ENCODE measurements at regions not wholly inside any gene's neighbourhood (a gene's known extent, or its start where the extent isn't known, plus 50 kb on each side); places are given as distances from the start of the nearest gene placed in this dataset.

- no peaks in the 10 kb centered on the region for H3K9me2 ChIP-seq (ENCODE audit: insufficient read depth, low read length)
- peaks cover 8% of the 10 kb centered on the region for H3K79me2 ChIP-seq (replicated peaks; ENCODE audit: insufficient read depth, low read length)
- H3K36me3 ChIP-seq (ENCODE audit: insufficient read depth, low read length), result no peaks in the 10 kb centered on the region
- no peak overlapping the region for H3K4me2 ChIP-seq (ENCODE audit: low read length)
- no peak overlapping the region for H3K4me3 ChIP-seq (ENCODE audit: low read length)
- H4K20me1 ChIP-seq (ENCODE audit: insufficient read depth), result no peaks in the 10 kb centered on the region
- H3K9me3 ChIP-seq (ENCODE audit: low read length), result no peaks in the 10 kb centered on the region
- H3F3A ChIP-seq (ENCODE audit: insufficient read depth, low read length, poor library complexity, severe bottlenecking), result no peaks in the 10 kb centered on the region
- H2AFZ ChIP-seq (ENCODE audit: low read depth, low read length), result no peak overlapping the region
- H3K27me3 ChIP-seq (ENCODE audit: insufficient read depth, low read depth, low read length), result no peaks in the 10 kb centered on the region
- TF ChIP-seq CTCF (IDR thresholded peaks at IDR 0.05; ENCODE audit: poor library complexity, severe bottlenecking), result no peak
- no peak for TF ChIP-seq REST (IDR thresholded peaks at IDR 0.05; ENCODE audit: borderline replicate concordance)
- TF ChIP-seq TAF1 (IDR thresholded peaks at IDR 0.05; ENCODE audit: low read depth), result no peak
- H3K27ac ChIP-seq (ENCODE audit: low read length), result no peak overlapping the region
- no peak overlapping the region for H3K9ac ChIP-seq (ENCODE audit: low read length)
Measured at GRCh38 chr3:148084931-148085330, 612.8 kb upstream of the AGTR1 start.

- no peaks in the 10 kb centered on the region for H3F3A ChIP-seq (ENCODE audit: insufficient read depth, low read length, poor library complexity, severe bottlenecking)
- TF ChIP-seq EP300 (conservative IDR thresholded peaks at IDR 0.05; ENCODE audit: poor library complexity, severe bottlenecking) (no peak), MXI1 (conservative IDR thresholded peaks at IDR 0.05; ENCODE audit: poor library complexity, severe bottlenecking) (no peak), POLR2AphosphoS5 (IDR thresholded peaks at IDR 0.05) (no peak), RAD21 (conservative IDR thresholded peaks at IDR 0.05) (no peak), EZH2 (IDR thresholded peaks at IDR 0.05; ENCODE audit: borderline replicate concordance, insufficient read depth, low read length, poor library complexity, severe bottlenecking) (no peak), CTCF (IDR thresholded peaks at IDR 0.05; ENCODE audit: poor library complexity, severe bottlenecking) (no peak), REST (IDR thresholded peaks at IDR 0.05; ENCODE audit: borderline replicate concordance) (no peak), TAF1 (IDR thresholded peaks at IDR 0.05; ENCODE audit: low read depth) (no peak), SMC3 (conservative IDR thresholded peaks at IDR 0.05; ENCODE audit: poor library complexity) (no peak)
- no peaks in the 10 kb centered on the region for H4K20me1 ChIP-seq (ENCODE audit: insufficient read depth)
- H3K9ac ChIP-seq (ENCODE audit: low read length), result no peak overlapping the region
- H3K79me2 ChIP-seq (replicated peaks; ENCODE audit: insufficient read depth, low read length), result no peaks in the 10 kb centered on the region
- no peak overlapping the region for H3K27ac ChIP-seq (ENCODE audit: low read length)
- H3K9me2 ChIP-seq (ENCODE audit: insufficient read depth, low read length), result no peaks in the 10 kb centered on the region
- no peaks in the 10 kb centered on the region for H3K36me3 ChIP-seq (ENCODE audit: insufficient read depth, low read length)
- no peaks in the 10 kb centered on the region for H3K9me3 ChIP-seq (ENCODE audit: low read length)
- no peak overlapping the region for H3K4me2 ChIP-seq (ENCODE audit: low read length)
- no peak overlapping the region for H3K4me3 ChIP-seq (ENCODE audit: low read length)
- H2AFZ ChIP-seq (ENCODE audit: low read depth, low read length), result no peak overlapping the region
- H3K27me3 ChIP-seq (ENCODE audit: insufficient read depth, low read depth, low read length), result no peaks in the 10 kb centered on the region
Measured at GRCh38 chr3:148087601-148088371, 609.9 kb upstream of the AGTR1 start.
